ENCODE measurements at regions not wholly inside any gene's neighbourhood (a gene's known extent, or its start where the extent isn't known, plus 50 kb on each side); places are given as distances from the start of the nearest gene placed in this dataset.
A peak's percentile ranks its signal among the peaks of the same experiment; 100 is the strongest.
"Not testable (repeated sequence)": the region's sequence is repeated elsewhere in the genome, so short reads cannot be mapped to it uniquely, and the experiment has no call there.

DNA sequence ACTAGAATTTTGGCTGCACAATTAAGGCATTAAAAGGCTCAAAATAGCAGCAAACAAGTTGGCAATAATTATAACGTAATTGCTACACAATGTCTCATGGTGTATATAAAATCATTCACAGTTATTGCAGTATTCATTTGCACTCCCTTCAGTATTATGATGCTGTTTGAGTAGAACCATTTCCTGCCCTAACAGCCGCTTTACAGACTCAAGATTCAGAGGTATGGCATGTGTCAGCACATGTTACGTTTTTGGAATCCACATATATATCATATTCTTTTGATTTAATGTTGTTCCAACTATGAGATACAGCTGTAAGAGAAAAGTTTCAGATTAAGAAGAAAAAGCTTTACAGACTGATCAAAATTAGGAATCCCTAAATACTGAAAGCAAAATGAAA lies 56.3 kb upstream of the NCKAP5 start:
- no peak for DNase-seq

DNA sequence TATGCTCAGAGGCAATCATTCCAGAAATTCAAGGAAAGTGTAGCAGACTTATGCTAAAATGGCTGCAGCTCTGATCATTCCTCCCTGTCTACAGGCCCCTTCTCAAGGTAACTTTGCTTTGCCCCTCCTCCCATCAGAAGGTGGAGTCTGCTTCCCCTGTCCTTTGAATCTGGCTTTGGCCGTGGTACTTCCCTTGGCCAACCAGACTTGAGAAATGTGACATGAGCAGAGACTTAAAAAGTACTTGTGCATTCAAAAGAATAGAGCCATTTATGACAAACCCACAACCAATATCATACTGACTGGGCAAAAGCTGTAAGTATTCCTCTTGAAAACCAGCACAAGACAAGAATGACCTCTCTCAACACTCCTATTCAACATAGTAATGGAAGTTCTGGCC lies 59.5 kb upstream of the NCKAP5 start:
- DNase-seq, result no peak

DNA sequence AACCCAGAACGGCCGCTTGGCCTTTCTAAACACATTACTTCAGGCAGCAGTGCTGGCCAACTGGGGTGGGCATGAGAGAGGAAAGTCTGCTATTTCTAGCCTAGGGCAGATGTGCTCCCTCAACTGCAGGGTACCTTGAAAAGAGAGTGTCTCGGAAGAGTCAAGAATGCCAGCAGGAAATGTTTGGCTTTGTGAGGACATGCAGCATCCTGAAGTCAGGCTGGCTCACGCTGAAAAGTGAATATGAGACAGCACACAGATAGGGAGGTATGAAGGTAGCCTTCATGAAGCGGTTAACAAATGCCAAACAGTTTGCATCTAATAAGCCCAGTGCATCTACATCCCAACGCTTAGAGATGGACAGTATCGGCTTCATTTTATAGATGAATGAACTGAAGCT lies 65.0 kb upstream of the NCKAP5 start:
- DNase-seq, result no peak

DNA sequence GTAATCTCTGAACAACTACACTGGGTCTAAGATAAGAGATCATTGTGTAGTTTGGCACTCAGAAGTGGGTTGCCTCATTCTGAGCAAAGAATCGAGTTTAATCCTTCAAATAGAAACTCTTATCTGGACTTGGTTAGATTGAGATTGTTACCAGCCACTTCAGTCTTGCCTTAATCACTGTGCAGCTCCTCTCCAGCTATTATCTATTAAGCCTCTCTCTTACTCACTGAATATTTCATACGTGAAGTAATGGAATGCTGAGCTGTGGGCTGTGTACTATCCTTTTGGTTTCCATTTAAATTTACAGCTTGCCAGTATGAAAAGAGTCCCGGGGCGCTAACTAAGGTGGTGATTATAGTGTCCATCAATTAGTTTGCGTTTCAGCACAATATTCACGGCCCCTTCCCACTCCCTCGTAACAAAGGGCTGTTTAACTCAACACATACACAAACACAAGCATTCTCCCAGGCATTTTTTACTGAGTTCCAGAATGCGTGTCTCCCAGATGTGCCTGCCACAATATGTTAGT lies 65.7 kb upstream of the NCKAP5 start:
- no peak for DNase-seq

DNA sequence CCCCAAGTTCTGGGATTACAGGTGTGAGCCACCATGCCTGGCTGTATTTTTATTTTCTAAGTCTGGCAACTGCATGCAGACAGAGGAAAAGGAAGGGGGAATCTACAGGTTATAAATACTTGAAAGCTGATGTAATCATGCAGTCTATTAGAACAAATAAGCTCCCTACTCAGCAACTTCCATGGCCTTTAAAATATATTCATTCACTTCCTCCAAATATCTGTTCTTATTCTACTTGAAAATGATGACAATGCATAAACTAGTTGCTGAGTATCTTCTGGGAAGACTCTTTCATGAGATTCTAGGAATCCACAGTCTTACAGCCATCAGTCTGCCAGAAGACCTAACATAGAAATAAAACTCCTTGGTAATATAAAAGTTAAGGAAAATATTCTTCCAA lies 66.9 kb upstream of the NCKAP5 start:
- DNase-seq, result no peak

DNA sequence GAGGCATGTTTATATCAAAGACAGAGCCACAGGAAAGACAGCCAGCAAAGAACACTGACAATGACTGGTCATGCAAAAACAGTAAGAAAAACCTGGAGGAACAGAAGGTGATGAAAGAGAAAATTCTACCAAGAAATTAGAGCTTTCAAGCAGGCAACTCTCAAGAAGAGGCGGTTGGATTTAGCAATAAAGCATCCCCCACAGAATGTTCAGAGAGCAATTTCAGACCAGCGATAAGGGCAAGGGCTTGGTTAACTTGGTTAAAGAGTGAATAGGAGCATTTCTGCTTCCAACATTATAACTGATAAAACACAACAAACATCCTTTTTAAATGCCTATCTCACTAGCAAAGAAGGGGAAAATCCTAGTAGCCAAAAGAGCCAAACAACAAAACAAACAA lies 68.0 kb upstream of the NCKAP5 start:
- no peak for DNase-seq

DNA sequence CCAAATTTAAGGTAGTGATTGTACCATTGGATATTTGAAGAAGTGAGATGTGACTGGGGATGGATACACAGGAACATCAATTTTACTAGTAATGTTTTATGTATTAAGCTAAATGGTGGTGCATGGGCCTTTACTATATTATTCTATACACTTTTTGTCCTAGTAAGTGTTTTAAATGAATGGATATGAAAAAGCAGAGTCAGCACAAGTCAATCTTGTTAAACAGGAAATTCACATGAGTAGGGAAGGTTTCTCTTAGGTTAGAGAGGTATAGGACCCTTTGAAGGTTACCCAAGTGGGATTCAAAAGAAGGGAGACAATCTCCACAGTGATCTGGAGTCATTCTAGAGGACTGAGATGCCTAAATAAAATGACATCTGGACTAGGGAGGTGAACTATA lies 71.8 kb upstream of the NCKAP5 start:
- DNase-seq, result no peak

DNA sequence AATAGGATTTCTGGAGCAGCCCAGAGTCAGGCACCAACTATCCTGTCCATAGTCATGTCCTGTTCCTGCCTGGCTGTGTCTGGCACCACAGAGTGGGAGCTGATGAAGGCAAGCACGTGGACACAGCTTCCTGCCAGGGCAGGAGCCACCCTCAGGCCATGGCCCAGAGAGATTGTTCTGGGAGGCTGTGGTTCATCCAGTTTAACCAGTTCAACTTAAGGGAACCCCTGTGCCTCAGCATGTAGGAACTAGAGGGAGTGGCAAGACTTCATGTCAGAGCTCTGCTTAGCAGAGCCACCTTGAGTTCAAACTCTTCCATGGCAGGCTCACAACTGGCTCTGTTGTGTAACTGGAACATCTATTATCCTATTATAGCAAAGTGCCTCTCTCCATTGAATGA lies 73.2 kb upstream of the NCKAP5 start:
- DNase-seq, result no peak

DNA sequence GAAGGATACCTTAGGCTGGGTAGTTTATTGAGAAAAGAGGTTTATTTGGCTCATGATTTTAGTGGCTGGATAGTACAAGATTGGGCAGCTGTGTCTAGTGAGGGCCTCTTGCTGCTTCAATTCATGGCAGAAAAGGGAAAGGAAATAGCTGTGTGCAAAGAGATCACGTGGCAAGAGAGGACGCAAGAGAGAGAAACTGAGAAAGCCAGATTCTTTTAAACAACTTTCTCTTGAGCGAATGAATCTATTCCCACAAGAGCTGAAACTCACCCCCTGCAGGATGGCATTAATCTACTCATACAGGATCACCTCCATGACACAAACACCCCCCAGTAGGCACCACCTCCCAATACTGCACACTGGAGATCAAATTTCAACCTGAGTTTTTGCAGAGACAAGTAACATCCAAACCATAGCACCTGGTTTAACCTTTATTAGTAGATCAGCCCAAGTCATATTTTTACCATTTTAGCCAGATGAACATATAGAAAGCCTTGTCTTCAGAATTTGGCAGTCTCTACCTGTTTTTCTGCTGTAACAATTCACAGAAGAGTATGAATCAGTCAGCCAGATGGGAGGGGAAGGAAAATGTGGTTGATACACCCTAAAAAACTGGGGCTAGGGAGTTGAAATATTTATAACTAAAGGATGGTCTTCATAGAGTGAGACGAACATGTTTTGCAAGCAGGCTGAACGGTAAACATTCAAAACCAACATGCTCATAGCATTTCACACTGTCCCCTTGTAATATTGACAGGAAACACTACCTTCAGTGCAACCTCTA lies 73.9 kb upstream of the NCKAP5 start:
- no peak for DNase-seq

DNA sequence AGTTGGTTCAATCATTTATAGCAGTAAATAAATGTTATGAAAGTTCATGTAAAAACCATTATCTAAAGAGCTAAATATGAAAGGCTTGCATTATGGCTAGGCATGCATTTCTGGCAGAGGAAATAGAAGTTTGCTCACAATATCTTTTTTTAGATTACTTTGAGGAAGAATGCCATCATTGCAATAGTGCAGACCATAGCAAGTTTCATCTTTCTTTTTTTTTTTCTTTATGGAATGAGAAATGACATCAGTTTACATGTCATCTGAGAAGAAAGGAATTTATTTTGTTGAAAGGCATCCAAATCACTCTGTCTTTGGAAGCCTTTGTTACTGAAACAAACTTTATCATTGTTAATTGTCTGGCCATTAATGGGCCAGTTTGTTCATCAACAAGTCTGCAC lies 74.5 kb upstream of the NCKAP5 start:
- DNase-seq, result peak; percentile 4

DNA sequence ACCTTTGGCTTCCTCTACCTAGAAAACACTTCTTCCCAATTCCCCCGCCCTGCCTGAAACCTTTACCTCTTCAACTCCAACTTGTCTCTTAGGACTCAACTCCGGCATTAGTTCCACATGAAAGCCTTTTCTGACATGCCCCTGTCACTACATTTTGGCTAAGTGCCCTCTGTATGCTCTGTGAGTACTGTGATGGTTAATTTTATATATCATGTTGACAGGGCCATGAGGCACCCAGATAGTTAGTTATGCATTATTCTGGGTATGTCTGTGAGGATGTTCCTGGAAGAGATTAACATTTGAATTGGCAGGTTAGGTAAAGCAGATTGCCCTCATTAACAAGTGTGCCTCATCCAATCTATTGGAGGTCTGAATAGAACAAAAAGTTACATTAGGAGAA lies 75.6 kb upstream of the NCKAP5 start:
- DNase-seq, result no peak

DNA sequence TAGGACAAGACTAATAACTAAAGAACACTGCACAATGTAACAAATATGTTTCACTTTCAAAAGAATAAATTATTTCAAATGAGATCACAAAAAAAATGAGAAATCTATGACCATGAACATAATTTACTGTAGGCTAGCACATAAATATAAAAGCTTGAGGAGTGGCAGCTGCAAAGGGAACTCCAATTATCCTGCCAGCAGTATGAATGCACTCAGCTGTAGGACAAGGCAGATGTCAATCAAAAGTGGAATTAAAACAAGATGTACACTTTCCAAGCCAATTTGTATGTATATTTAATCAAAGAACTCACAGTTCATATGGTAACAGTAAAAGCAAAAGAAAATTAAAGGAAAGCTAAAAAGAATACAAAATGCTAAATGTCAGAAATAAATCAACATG lies 76.6 kb upstream of the NCKAP5 start:
- no peak for DNase-seq

DNA sequence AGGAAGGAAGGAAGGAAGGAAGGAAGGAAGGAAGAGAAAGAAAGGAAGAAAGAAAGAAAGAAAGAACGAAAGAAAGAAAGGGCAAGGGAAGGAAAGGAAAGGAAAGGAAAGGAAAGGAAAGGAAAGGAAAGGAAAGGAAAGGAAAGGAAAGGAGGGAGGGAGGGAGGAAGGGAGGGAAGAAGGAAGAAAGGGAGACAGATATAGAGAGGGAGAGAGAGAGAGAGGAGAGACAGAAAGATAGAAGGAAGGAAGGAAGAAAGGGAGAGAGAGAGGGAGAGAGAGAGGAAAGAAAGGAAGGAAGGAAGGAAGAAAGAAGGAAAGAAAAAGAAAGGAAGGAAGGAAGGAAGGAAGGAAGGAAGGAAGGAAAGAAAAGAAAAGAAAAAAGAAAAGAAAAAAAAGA lies 79.1 kb upstream of the NCKAP5 start:
- DNase-seq, result not testable (repeated sequence)

DNA sequence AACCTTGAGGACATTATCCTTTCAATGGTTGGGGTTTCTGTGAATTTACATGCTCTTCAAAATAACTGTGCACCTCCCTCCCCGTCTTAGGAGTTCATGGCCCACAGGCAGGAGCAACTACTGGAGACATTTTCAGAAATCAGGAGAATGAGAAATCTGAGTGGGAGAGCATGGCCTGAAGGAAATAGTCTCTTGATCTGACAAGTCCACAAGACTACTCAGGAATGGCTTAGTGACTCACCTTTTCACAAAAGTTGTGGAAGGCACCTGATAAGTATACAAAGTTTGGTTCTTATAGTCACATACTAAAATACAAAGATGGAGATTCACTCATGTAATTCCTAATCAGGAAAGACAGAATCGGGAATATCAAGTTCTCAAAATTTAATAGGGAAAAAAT lies 83.6 kb upstream of the NCKAP5 start:
- DNase-seq, result no peak

DNA sequence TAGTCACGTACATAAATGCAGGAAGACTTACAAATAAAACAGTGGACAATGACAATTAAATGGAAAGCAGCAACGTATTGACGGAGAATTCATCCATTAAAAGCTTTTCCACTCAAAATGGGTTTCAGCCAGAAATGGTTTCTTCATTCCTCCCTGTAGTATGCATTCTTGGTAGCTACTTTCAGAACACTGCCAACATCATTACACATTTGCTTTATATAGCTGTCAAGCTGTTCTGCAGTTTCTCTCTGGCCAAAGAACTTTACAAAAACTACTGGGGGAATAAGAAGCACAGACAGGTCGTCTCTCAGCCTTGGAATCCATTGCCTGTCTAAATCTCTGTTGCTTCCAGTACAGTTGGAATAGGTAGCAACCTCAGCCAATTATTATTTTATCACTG lies 84.1 kb upstream of the NCKAP5 start:
- DNase-seq, result no peak

DNA sequence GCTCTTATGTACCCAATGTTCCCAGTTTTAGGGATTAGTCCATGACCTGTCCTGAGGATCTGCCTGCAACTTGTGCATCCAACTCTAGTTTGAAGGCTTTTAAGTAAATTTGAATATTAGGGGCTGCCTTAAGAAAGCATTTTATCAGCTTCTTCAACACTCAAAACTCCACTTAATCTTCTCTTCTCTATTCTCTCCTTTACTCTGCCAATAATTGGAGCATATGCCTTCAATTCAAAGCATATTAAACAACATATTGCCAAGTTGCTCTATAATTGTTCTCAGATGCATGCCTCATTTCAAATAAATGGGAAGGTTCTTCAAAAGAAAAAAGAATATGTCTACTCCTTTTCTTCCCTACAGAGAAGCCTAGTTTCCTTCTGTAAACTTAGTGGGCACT lies 84.8 kb upstream of the NCKAP5 start:
- no peak for DNase-seq

DNA sequence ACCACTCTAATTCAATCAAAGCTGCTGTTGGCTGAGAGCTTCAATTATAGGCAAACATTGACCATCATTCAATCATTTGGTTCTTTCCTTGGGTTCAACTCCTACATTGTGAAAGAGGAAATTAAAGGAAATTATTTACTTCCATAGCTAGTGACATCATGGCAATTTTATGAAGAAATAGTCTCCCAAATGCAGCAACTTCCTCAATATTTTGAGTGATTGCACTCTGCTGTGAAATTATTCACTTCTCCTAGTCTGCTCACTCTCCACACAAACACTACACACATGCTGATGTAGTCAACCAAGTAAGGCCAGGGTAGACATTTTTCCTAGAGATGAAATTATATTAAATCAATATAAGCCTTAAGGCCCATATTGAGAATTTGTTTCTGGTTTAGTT lies 86.7 kb upstream of the NCKAP5 start:
- DNase-seq, result no peak

DNA sequence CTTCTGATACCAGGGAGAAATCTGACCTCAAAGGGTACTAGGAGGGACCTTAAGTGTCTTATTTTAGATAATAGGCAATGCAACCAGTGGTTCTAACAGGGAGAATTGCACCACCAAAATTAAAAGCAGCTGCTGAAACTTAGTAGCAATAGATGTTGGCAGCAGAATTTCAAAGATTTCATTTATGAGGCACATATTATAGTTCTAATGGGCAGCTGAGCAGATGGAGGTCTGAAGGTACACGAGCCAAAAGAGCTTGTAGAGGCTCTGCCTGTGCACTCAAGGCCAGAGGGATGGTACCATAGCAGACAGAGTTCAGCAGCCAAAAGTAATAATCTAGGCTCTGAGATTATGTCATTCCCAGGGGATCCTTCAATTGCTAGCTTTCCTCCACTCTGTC lies 87.3 kb upstream of the NCKAP5 start:
- no peak for DNase-seq

DNA sequence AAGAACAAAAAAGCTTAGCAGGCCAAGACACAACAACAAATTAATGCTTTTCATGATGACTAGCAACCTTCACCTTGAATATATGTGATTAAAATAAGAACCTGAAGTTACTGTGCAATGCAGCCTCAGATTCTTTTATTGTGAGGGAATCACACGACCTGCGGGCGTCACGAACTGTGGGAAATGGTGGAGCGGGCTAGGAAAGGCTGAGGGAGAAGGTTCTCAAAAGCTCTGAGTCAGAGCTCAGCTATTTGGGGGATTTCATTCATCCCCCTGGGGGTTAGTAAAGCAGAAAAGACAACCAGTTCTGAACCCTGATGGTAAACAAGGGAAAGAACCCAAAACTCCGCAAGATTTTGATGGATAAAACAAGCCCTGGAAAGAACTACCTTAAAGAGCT lies 89.3 kb upstream of the NCKAP5 start:
- DNase-seq, result no peak

DNA sequence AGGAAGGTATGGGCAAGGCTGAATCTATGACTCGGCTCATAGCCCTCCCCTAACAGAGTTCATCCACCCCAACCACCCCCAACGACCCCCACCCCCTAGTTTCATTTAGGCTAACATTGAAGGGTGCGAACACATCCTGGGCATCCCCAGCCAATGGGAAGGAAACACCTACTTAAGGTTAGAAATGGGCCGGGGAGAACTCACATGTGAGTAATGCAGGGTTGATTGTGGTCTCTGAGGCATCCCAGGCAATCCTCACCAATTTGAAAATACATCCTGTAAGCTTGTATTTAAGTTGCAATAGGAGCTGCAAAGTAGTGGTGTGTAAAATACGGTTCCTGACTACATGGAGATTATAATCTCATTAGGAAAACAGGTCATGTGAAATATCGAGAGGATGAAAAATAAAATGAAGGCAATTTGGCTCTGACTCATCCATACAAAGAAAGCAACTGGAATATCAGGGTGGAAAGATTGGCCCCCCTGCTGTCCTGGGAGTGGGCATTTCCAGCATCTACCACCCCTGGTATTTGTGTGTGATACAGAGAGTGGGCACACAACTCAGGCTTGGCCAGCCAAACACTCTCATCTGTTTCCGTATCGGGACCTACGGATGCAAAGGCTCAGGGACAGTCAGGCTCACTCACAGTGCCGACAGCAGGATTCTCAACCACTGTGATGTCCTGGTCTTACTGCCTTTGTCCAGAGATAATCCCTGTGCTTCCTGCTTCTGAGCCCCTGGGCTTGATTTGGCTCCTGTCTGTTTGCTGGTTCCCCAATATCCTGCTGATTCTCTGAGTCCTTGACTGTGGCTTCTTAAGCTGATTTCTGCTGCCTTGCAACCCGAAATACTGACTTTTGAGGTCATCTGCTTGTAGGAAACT lies 90.0 kb upstream of the NCKAP5 start:
- no peak for DNase-seq

DNA sequence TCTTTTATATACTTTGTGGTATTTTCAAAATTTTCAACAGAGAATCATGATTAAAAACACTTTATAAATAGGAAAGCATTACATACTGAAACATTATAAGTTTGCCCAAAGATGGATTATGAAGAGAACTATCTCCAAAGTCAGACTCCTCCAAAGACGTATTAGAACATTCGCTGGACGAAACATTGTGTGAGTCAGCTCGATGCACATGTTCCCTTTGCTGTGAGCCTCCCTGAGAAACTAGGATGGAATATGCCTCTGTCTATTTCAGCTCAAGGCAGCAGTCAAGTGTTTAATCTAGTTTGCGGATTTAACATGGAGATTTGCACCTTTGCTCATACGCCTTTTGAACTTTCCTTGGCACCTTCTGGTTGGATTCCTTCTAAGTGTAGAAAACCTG lies 92.2 kb upstream of the NCKAP5 start:
- DNase-seq, result no peak

DNA sequence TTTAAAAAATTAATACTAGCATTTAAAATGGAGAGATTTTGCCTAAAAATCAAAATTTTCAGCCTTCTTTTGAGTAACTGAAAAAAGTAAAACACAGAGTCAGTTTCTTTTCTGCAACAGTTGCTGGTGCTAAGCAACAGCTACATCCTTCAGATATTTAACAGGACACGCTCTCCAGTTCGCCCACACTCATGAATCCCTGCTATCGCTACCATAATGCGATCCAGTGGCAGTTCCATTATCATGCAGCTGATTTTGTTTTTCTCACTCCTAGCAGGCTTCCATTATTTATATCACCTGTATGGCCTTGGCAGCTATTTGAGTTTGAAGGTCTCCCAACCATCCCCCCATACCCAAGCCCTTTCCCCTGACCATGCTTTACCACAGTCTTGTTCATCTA lies 93.1 kb upstream of the NCKAP5 start:
- no peak for DNase-seq

DNA sequence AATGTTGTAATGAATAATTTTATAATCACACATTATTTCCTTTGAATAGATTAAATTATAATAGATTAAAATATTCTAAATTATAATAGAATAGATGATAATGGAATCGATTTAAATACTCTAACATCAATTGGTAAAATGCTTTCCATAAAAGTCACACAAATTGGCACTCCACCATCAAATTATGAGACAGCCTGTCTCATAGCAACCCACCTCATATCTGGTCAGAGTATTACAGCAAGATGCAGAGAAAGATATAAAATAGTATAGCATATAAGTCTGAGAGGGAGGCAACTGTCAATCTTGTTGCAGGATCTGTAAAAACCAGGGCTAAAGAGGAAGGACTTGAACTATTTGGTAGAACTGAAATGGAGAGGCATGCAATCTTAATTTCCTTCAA lies 98.4 kb upstream of the NCKAP5 start:
- DNase-seq, result no peak

DNA sequence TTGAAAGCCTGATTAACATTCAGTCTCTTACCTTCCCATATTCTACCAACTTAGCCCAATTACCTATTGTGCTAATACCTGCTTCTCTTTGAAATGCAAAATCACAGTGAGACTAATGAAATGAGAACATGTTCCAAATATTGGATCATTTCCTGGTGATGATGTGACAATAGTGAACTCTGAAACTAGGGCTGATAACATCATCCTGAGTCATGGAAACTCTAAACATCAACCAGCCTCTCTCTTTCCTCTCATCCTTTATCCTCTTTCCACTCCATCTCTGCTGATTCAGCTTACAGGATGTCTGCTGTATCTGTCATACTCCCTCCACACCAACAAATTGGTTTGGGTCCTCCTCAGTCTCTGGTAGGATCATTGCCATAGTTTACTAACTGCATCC lies 98.8 kb upstream of the NCKAP5 start:
- peak; percentile 44 for DNase-seq

Measured in amniotic stem cell (primary cell).